Endothelial cell of umbilical vein (primary cell): ENCODE measurements at regions not wholly inside any gene's neighbourhood (a gene's known extent, or its start where the extent isn't known, plus 50 kb on each side); places are given as distances from the start of the nearest gene placed in this dataset.

Experiments used
- BruUV-seq: library from RNA; stranded (reverse); fragments of 400-500 nt; replicated peaks from 2 replicates; lab custom pipeline; 2021; lab: Mats Ljungman, UMichigan
- CTCF ChIA-PET: fragments of 300-600, 350-600 bp; sonication (Branson Sonifier 250); formaldehyde crosslinking; loops from one replicate; lab custom pipeline; 2021; ENCODE audit warnings: antibody characterized with exemption, inconsistent platforms; lab: Charles Lee
- POLR2A ChIA-PET: fragments of 300-600, 350-600 bp; sonication (Branson Sonifier 250); formaldehyde crosslinking; loops from one replicate; lab custom pipeline; 2021; ENCODE audit warnings: antibody characterized with exemption, inconsistent platforms; lab: Charles Lee
- DNase-seq: peaks from one replicate; pipeline ENCODE4 v3.0.0-alpha.2; 2011; ENCODE audit warnings: low read depth, low spot score
- FAIRE-seq: peaks from 2 replicates; lab custom pipeline; 2011; peaks lifted over from hg19 to GRCh38; lab: Jason Lieb, UNC
- H2AFZ ChIP-seq: 2 replicates; pipeline ENCODE4 v1.6.0; 2012; ENCODE audit warnings: low read depth, low read length, control low read depth, inconsistent platforms
- H3K27ac ChIP-seq: 2 replicates; pipeline ENCODE4 v1.5.1; 2011; ENCODE audit warnings: low read depth, mild to moderate bottlenecking, control low read depth, low read length, moderate library complexity; ENCODE audit not compliant: insufficient read depth
- H3K27me3 ChIP-seq, 2 experiments: 2 replicates each; pipeline versions ENCODE4 v1.6.0 to v1.6.1; 2011; ENCODE audit warnings: low read length in 2 of 2, mixed read lengths in 1 of 2; ENCODE audit not compliant: control insufficient read depth in 2 of 2, insufficient read depth in 2 of 2
- H3K36me3 ChIP-seq, 2 experiments: 2 replicates in 1 of 2; 3 replicates in 1 of 2; pipeline ENCODE4 v1.5.1; 2011; ENCODE audit warnings: low read length in 2 of 2, mild to moderate bottlenecking in 1 of 2, moderate library complexity in 1 of 2; ENCODE audit not compliant: control insufficient read depth in 2 of 2, insufficient read depth in 2 of 2; ENCODE audit errors: extremely low read depth in 1 of 2
- H3K4me1 ChIP-seq: 3 replicates; pipeline ENCODE4 v1.5.1; 2011; ENCODE audit warnings: mild to moderate bottlenecking, low read length; ENCODE audit not compliant: control insufficient read depth, insufficient read depth; ENCODE audit errors: extremely low read depth
- H3K4me2 ChIP-seq: 2 replicates; pipeline ENCODE4 v1.6.1; 2011; ENCODE audit warnings: low read length, control low read depth, mixed read lengths; ENCODE audit not compliant: insufficient read depth
- H3K4me3 ChIP-seq, 3 experiments: fragments of 200-600 bp in 1 of 3; sonication (generic), shearing (Covaris generic) in 1 of 3; replicated peaks in 1 of 3; 2 replicates each; pipeline ENCODE4 v1.5.1; 2011 to 2016; ENCODE audit warnings: control low read depth in 3 of 3, low read length in 3 of 3, mild to moderate bottlenecking in 2 of 3, inconsistent platforms in 1 of 3, low read depth in 1 of 3, moderate library complexity in 1 of 3; ENCODE audit not compliant: insufficient read depth in 1 of 3
- H3K79me2 ChIP-seq: 2 replicates; pipeline ENCODE4 v1.6.0; 2012; ENCODE audit warnings: low read length, inconsistent platforms; ENCODE audit not compliant: control insufficient read depth, insufficient read depth
- H3K9ac ChIP-seq: replicated peaks from 2 replicates; pipeline ENCODE3; 2011; ENCODE audit warnings: low read length, control low read depth; ENCODE audit not compliant: insufficient read depth; ENCODE audit errors: extremely low read depth
- H3K9me1 ChIP-seq: replicated peaks from 3 replicates; pipeline ENCODE4 v1.6.0; 2011; ENCODE audit warnings: mild to moderate bottlenecking, low read length; ENCODE audit not compliant: control insufficient read depth, insufficient read depth; ENCODE audit errors: extremely low read depth
- H3K9me3 ChIP-seq: replicated peaks from 2 replicates; pipeline ENCODE4 v1.5.1; 2012; ENCODE audit warnings: low read length, inconsistent platforms; ENCODE audit not compliant: control insufficient read depth, insufficient read depth
- H4K20me1 ChIP-seq: replicated peaks from 2 replicates; pipeline ENCODE3; 2011; ENCODE audit warnings: mild to moderate bottlenecking, low read length; ENCODE audit not compliant: control insufficient read depth, insufficient read depth; ENCODE audit errors: extremely low read depth
- EZH2 ChIP-seq: IDR thresholded peaks from 2 replicates; pipeline ENCODE4 v1.6.1; 2012; ENCODE audit warnings: borderline replicate concordance, low read depth, mild to moderate bottlenecking, moderate library complexity, low read length, inconsistent platforms; ENCODE audit not compliant: severe bottlenecking
- FOS ChIP-seq: IDR thresholded peaks from 2 replicates; pipeline ENCODE4 v1.6.1; 2011; ENCODE audit warnings: mild to moderate bottlenecking, low read length, moderate library complexity, borderline replicate concordance; ENCODE audit not compliant: insufficient read depth
- GATA2 ChIP-seq: IDR thresholded peaks from 2 replicates; pipeline ENCODE4 v1.7.0; 2011; ENCODE audit warnings: low read depth, mild to moderate bottlenecking, moderate library complexity, mixed read lengths, low read length; ENCODE audit not compliant: insufficient read length, insufficient read depth
- JUN ChIP-seq: IDR thresholded peaks from 2 replicates; pipeline ENCODE4 v1.6.1; 2011; ENCODE audit warnings: borderline replicate concordance, low read depth; ENCODE audit not compliant: insufficient read length, insufficient read depth
- MYC ChIP-seq: IDR thresholded peaks from one replicate; pipeline ENCODE4 v1.6.1; 2011; ENCODE audit warnings: mild to moderate bottlenecking, low read depth, low read length
- POLR2A ChIP-seq: IDR thresholded peaks from 2 replicates; pipeline ENCODE4 v1.6.1; 2012; ENCODE audit warnings: low read depth, mild to moderate bottlenecking, control low read depth, low read length
- POLR2AphosphoS5 ChIP-seq: IDR thresholded peaks from 2 replicates; pipeline ENCODE4 v1.6.1; 2012; ENCODE audit warnings: low read depth, mild to moderate bottlenecking, control low read depth, low read length, moderate library complexity; ENCODE audit not compliant: insufficient read depth
- dilution Hi-C: fragments of 300-500 bp; cut with MboI; formaldehyde crosslinking; loops from one replicate; pipeline ENCODE4 v1.15.0; 2019; ENCODE audit warnings: low sequenced_read_pairs; ENCODE audit not compliant: extremely low pct_ligation_motif_present
- intact Hi-C: fragments of 100-400 bp; cut with micrococcal nuclease; formaldehyde crosslinking; loops from one replicate; pipeline ENCODE4 v1.10.0; 2022
- TF ChIP-seq, protein P1 (sequence below), 2 donors: IDR thresholded peaks; 1 replicate in 1 of 2; 2 replicates in 1 of 2; pipeline ENCODE4 v1.5.1; 2011; ENCODE audit warnings: low read length in 2 of 2, mild to moderate bottlenecking in 2 of 2, moderate library complexity in 2 of 2, control low read depth in 1 of 2, inconsistent platforms in 1 of 2, low read depth in 1 of 2; ENCODE audit not compliant: insufficient read depth in 1 of 2; ENCODE audit errors: extremely low read depth in 1 of 2
- TF ChIP-seq, protein P2 (sequence below): IDR thresholded peaks from 2 replicates; pipeline ENCODE4 v1.6.1; 2011; ENCODE audit not compliant: insufficient read depth, insufficient read length

DNA sequence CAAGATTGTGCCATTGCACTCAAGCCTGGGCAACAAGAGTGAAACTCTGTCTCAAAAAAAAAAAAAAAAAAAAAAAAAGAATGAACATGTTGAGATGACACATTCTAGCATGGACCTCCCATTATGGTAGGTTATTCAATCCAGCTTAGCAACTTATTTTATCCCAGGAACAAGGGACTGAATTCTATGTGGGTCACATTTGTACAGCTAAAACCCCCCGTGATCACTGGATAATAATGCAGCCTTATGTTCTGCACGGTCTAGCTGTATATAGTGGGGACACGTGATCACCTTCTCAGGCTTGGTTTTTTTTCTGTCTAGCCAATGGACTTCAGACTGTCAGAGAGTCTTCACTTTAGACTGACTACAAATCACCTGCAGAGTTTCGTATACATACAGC lies 115.2 kb upstream of the FRG1 start:
- DNase-seq (no peak), FAIRE-seq (no peak)
- no TSS peak for BruUV-seq
- no peak overlapping the region for H3K27ac ChIP-seq
- intact Hi-C loops, result no loop called here
- ChIA-PET CTCF (no interaction called here), POLR2A (no interaction called here)
- H3K9me1 ChIP-seq, result no peaks in the 10 kb centered on the region
- H3K36me3 ChIP-seq, result no peaks in the 10 kb centered on the region
- dilution Hi-C loops, result no loop called here
- H3K4me2 ChIP-seq, result no peak overlapping the region
- H4K20me1 ChIP-seq, result no peaks in the 10 kb centered on the region
- H3K9me3 ChIP-seq, result peaks cover 3% of the 10 kb centered on the region
- no peaks in the 10 kb centered on the region for H3K4me1 ChIP-seq
- TF ChIP-seq MYC, result no peak
- TF ChIP-seq POLR2A, result no peak
- no peak for TF ChIP-seq FOS
- no peak for TF ChIP-seq EZH2
- no peak for TF ChIP-seq JUN
- no peak for TF ChIP-seq POLR2AphosphoS5
- TF ChIP-seq, protein P1, sequence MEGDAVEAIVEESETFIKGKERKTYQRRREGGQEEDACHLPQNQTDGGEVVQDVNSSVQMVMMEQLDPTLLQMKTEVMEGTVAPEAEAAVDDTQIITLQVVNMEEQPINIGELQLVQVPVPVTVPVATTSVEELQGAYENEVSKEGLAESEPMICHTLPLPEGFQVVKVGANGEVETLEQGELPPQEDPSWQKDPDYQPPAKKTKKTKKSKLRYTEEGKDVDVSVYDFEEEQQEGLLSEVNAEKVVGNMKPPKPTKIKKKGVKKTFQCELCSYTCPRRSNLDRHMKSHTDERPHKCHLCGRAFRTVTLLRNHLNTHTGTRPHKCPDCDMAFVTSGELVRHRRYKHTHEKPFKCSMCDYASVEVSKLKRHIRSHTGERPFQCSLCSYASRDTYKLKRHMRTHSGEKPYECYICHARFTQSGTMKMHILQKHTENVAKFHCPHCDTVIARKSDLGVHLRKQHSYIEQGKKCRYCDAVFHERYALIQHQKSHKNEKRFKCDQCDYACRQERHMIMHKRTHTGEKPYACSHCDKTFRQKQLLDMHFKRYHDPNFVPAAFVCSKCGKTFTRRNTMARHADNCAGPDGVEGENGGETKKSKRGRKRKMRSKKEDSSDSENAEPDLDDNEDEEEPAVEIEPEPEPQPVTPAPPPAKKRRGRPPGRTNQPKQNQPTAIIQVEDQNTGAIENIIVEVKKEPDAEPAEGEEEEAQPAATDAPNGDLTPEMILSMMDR (IDR thresholded peaks at IDR 0.05; ENCODE audit: extremely low read depth in 1 of 2, insufficient read depth in 1 of 2, low read depth in 1 of 2, low read length in 2 of 2), result no peak
- TF ChIP-seq, protein P2, sequence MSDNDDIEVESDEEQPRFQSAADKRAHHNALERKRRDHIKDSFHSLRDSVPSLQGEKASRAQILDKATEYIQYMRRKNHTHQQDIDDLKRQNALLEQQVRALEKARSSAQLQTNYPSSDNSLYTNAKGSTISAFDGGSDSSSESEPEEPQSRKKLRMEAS, result no peak
- no peak for TF ChIP-seq GATA2
- H3K27me3 ChIP-seq, result no peaks in the 10 kb centered on the region
- H3K79me2 ChIP-seq, result no peaks in the 10 kb centered on the region
- no peak overlapping the region for H3K4me3 ChIP-seq
- H3K9ac ChIP-seq, result no peak overlapping the region
- no peak overlapping the region for H2AFZ ChIP-seq
